ENCODE measurements at regions not wholly inside any gene's neighbourhood (a gene's known extent, or its start where the extent isn't known, plus 50 kb on each side); places are given as distances from the start of the nearest gene placed in this dataset.

DNA sequence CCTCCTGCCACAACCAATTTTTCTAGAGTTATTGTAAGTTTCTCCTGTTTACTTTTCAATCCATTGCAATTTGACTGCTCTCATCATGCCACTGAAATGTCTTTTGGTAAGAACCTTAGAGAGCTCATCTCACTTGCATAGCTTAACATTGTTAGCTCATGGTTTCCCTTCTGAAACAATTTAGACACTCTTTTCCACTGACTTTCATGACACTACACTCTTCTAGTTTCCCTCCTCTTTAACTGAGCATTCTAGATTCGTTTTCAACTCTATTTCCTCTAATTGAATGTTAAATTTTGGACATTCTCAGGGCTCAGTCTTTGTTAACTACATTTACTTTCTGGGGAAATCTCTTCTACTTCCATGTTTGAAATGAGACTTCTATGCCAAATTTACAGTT is 369.1 kb downstream of the JRKL start:
- TF ChIP-seq, protein P1, sequence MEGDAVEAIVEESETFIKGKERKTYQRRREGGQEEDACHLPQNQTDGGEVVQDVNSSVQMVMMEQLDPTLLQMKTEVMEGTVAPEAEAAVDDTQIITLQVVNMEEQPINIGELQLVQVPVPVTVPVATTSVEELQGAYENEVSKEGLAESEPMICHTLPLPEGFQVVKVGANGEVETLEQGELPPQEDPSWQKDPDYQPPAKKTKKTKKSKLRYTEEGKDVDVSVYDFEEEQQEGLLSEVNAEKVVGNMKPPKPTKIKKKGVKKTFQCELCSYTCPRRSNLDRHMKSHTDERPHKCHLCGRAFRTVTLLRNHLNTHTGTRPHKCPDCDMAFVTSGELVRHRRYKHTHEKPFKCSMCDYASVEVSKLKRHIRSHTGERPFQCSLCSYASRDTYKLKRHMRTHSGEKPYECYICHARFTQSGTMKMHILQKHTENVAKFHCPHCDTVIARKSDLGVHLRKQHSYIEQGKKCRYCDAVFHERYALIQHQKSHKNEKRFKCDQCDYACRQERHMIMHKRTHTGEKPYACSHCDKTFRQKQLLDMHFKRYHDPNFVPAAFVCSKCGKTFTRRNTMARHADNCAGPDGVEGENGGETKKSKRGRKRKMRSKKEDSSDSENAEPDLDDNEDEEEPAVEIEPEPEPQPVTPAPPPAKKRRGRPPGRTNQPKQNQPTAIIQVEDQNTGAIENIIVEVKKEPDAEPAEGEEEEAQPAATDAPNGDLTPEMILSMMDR (IDR thresholded peaks at IDR 0.05; ENCODE audit: low read depth, low read length): no peak
- no peak for DNase-seq (ENCODE audit: low read depth in 2 of 2)
- no peak overlapping the region for H3K4me3 ChIP-seq (replicated peaks in 1 of 2; ENCODE audit: low read depth in 2 of 2, low read length in 2 of 2)

DNA sequence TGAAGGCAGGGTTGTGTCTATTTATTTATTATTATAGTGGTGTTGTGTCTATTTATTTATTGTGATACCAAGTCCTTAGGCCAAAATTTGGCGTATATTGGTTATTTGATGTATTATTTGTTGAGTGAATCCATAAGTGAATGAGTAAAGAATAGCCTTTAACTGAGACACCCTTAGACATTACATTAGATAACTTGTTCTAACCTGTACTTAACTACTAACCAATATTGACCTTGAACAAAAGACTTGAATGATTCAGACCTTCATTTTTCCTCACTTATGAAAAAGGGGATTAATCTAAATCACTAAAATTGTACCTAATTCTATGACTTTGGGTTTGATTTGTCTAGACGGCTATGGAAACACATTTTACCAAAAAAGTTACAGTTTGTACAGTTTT is 370.5 kb downstream of the JRKL start:
- DNase-seq (ENCODE audit: low read depth in 2 of 2): no peak
- TF ChIP-seq, protein P1 (IDR thresholded peaks at IDR 0.05; ENCODE audit: low read depth, low read length): no peak
- H3K4me3 ChIP-seq (replicated peaks in 1 of 2; ENCODE audit: low read depth in 2 of 2, low read length in 2 of 2): no peak overlapping the region

DNA sequence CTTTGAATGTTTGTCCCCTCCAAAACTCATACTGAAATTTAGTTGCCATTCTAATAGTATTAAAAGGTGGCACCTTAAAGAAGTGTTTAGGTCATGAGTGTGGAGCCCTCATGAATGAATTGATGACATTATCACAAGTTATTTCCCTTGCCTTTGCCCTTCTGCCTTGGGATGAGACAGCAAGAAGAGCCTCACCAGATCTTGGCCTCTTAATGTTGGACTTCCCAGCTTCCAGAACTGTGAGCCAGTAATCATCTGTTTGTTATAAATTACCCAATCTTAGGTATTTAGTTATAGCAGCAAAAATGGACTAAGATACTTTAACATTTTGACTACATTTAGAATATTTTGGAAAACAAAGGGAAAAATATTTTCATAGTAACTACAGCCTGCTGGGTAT is 371.0 kb downstream of the JRKL start:
- TF ChIP-seq, protein P1 (IDR thresholded peaks at IDR 0.05; ENCODE audit: low read depth, low read length): no peak
- no peak overlapping the region for H3K4me3 ChIP-seq (replicated peaks in 1 of 2; ENCODE audit: low read depth in 2 of 2, low read length in 2 of 2)
- no peak for DNase-seq (ENCODE audit: low read depth in 2 of 2)

DNA sequence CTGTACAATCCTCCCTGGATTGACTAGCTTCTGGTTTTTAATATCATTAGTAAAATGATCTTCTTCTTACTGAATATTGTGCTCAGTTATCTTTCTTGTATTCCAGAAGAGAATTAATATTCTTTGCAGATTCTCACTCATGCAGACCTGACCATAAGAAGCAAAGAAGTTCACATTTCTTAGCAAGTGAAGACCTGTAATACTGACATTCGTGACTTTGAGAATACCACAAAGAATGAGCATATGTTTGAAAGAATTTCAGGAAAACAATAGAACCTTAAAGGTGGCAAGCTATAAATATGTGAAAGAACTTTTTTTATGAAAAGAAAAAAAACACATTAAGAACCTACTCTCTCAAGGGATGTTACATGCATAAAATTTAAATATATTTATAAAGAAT is 371.6 kb downstream of the JRKL start:
- H3K4me3 ChIP-seq (replicated peaks in 1 of 2; ENCODE audit: low read depth in 2 of 2, low read length in 2 of 2): no peak overlapping the region
- TF ChIP-seq, protein P1 (IDR thresholded peaks at IDR 0.05; ENCODE audit: low read depth, low read length): no peak
- no peak for DNase-seq (ENCODE audit: low read depth in 2 of 2)

DNA sequence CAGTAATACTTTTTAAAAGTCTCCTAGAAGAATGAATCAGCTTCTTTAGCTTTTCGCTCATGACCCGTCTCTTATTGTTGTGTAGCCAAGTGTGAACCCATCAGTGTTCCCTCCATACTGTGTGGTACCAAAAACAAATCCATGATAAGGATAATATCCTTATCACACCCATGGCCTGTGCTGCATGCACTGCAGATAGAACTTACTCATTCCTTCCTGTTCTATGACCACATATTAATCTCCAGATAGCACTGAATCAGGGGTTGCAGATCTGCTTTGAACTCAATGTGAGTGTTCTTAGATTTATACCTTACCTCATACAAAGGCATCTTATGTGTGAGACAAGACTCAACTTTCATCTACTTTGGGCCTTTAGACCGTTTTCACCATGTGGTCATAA is 373.4 kb downstream of the JRKL start:
- no peak overlapping the region for H3K4me3 ChIP-seq (replicated peaks in 1 of 2; ENCODE audit: low read depth in 2 of 2, low read length in 2 of 2)
- DNase-seq (ENCODE audit: low read depth in 2 of 2): no peak
- TF ChIP-seq, protein P1 (IDR thresholded peaks at IDR 0.05; ENCODE audit: low read depth, low read length): no peak

DNA sequence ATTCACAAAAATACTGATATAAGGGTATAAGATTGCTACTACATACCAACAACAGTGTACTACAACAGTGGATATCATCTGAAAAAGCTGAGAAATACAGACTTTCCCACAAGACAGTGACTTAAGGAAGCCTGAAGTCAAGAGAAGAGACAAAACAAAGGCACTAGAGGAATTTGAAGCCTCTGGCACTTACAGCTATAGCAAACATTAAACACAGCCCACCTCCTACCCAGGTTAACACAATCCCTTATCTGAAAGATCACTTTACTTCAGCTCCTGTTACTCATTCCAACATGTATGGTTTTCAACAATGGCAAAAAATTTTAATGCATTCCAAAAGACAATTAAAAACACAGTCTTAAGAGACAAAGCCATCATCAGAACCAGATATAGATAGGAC is 388.5 kb downstream of the JRKL start:
- TF ChIP-seq, protein P1 (IDR thresholded peaks at IDR 0.05; ENCODE audit: low read depth, low read length): no peak
- no peak overlapping the region for H3K4me3 ChIP-seq (replicated peaks in 1 of 2; ENCODE audit: low read depth in 2 of 2, low read length in 2 of 2)
- DNase-seq (ENCODE audit: low read depth in 2 of 2): no peak

DNA sequence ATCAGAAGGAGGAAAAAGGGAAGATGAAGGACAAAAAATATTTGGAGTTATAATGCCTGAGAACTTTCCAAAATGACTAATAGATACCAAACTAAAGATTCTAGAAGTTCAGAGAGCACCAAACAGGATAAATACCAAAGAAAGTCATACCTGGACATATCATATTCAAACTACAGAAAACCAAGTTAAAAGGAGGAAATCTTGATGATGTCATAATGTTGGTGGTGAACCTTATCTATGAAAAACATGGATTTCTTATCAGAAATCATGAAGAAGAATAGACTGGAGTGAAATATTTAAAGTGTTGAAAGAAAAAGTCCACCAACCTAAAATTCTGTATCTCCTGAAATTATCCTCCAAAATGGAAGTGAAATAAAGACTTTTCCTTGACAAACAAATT is 389.2 kb downstream of the JRKL start:
- H3K4me3 ChIP-seq (replicated peaks in 1 of 2; ENCODE audit: low read depth in 2 of 2, low read length in 2 of 2): no peak overlapping the region
- no peak for DNase-seq (ENCODE audit: low read depth in 2 of 2)
- TF ChIP-seq, protein P1 (IDR thresholded peaks at IDR 0.05; ENCODE audit: low read depth, low read length): no peak
